Neuronal stem cell (in vitro differentiated cells): ENCODE measurements at regions not wholly inside any gene's neighbourhood (a gene's known extent, or its start where the extent isn't known, plus 50 kb on each side); places are given as distances from the start of the nearest gene placed in this dataset.

Experiments used
- DNase-seq: peaks from one replicate; pipeline ENCODE4 v3.0.0-alpha.2; 2013; ENCODE audit warnings: low spot score
- H2AFZ ChIP-seq: one replicate; pipeline ENCODE4 v1.6.1; 2013; ENCODE audit warnings: mild to moderate bottlenecking, low read length, inconsistent platforms
- H2AK5ac ChIP-seq: 2 replicates; pipeline ENCODE4 v1.6.1; 2013; ENCODE audit warnings: low read depth, mild to moderate bottlenecking, inconsistent platforms, low read length, moderate library complexity, mixed read lengths
- H2BK120ac ChIP-seq: 2 replicates; pipeline ENCODE4 v1.6.1; 2013; ENCODE audit warnings: low read depth, mild to moderate bottlenecking, inconsistent platforms, low read length, moderate library complexity, mixed read lengths
- H2BK12ac ChIP-seq: one replicate; pipeline ENCODE4 v1.6.1; 2013; ENCODE audit warnings: low read length, inconsistent platforms
- H2BK15ac ChIP-seq: 2 replicates; pipeline ENCODE4 v1.6.1; 2013; ENCODE audit warnings: mild to moderate bottlenecking, low read length, inconsistent platforms, mixed read lengths
- H2BK5ac ChIP-seq: one replicate; pipeline ENCODE4 v1.6.1; 2013; ENCODE audit warnings: inconsistent platforms, mild to moderate bottlenecking, low read length, moderate library complexity
- H3K14ac ChIP-seq: one replicate; pipeline ENCODE4 v1.6.1; 2013; ENCODE audit warnings: low read length, inconsistent platforms
- H3K18ac ChIP-seq: 2 replicates; pipeline ENCODE4 v1.6.1; 2013; ENCODE audit warnings: low read length, inconsistent platforms
- H3K23ac ChIP-seq: 2 replicates; pipeline ENCODE4 v1.6.1; 2013; ENCODE audit warnings: low read depth, mild to moderate bottlenecking, mixed read lengths, low read length, inconsistent platforms; ENCODE audit not compliant: poor library complexity
- H3K27ac ChIP-seq: replicated peaks from 3 replicates; pipeline ENCODE4 v1.5.1; 2013; ENCODE audit warnings: low read length, inconsistent platforms
- H3K27me3 ChIP-seq, 3 experiments: 2 replicates each; pipeline ENCODE4 v1.6.1; 2013; ENCODE audit warnings: low read length in 3 of 3, mild to moderate bottlenecking in 2 of 3, inconsistent platforms in 1 of 3, low read depth in 1 of 3, mixed read lengths in 1 of 3, moderate library complexity in 1 of 3; ENCODE audit not compliant: control insufficient read depth in 3 of 3, insufficient read depth in 3 of 3
- H3K36me3 ChIP-seq, 2 donors: replicated peaks in 1 of 2; 2 replicates each; pipeline ENCODE4 v1.6.1; 2013; ENCODE audit warnings: low read length in 2 of 2; ENCODE audit not compliant: control insufficient read depth in 2 of 2, insufficient read depth in 2 of 2
- H3K4ac ChIP-seq: 2 replicates; pipeline ENCODE4 v1.6.1; 2013; ENCODE audit warnings: inconsistent platforms, mild to moderate bottlenecking, low read length, moderate library complexity
- H3K4me1 ChIP-seq, 2 donors: 1 replicate in 1 of 2; 2 replicates in 1 of 2; pipeline ENCODE4 v1.6.1; 2013; ENCODE audit warnings: low read length in 2 of 2, low read depth in 1 of 2; ENCODE audit not compliant: control insufficient read depth in 2 of 2, insufficient read depth in 1 of 2
- H3K4me2 ChIP-seq: one replicate; pipeline ENCODE4 v1.6.1; 2013; ENCODE audit warnings: mild to moderate bottlenecking, low read length, inconsistent platforms; ENCODE audit not compliant: insufficient read depth, poor library complexity, severe bottlenecking
- H3K4me3 ChIP-seq, 2 donors: 2 replicates each; pipeline ENCODE4 v1.5.1; 2013; ENCODE audit warnings: low read length in 2 of 2, mild to moderate bottlenecking in 2 of 2, inconsistent platforms in 1 of 2, moderate library complexity in 1 of 2
- H3K79me1 ChIP-seq: one replicate; pipeline ENCODE4 v1.6.1; 2013; ENCODE audit warnings: low read depth, mild to moderate bottlenecking, inconsistent platforms, low read length, moderate library complexity
- H3K9ac ChIP-seq: one replicate; pipeline ENCODE4 v1.6.1; 2013; ENCODE audit warnings: mild to moderate bottlenecking, low read depth, low read length, inconsistent platforms; ENCODE audit not compliant: poor library complexity
- H3K9me3 ChIP-seq, 2 donors: replicated peaks in 1 of 2; 2 replicates each; pipeline versions ENCODE3 to v1.6.1; 2013; ENCODE audit warnings: low read length in 2 of 2, mild to moderate bottlenecking in 2 of 2, inconsistent platforms in 1 of 2, low read depth in 1 of 2, mixed read lengths in 1 of 2, moderate library complexity in 1 of 2; ENCODE audit not compliant: control insufficient read depth in 2 of 2, insufficient read depth in 1 of 2
- H4K8ac ChIP-seq: one replicate; pipeline ENCODE4 v1.6.1; 2013; ENCODE audit warnings: low read depth, mild to moderate bottlenecking, inconsistent platforms, low read length, moderate library complexity
- H4K91ac ChIP-seq: one replicate; pipeline ENCODE4 v1.6.1; 2013; ENCODE audit warnings: low read length, low read depth, mild to moderate bottlenecking, inconsistent platforms; ENCODE audit not compliant: poor library complexity
- WGBS, 2 donors: extraction: QIAGEN DNeasy Blood & Tissue Kit; methylation state at CpG; one replicate each; pipeline ENCODE4 v1.1.7; 2013; ENCODE audit warnings: missing lambda C conversion rate in 2 of 2, mixed read lengths in 1 of 2; ENCODE audit not compliant: insufficient read length in 2 of 2, insufficient replicate concordance in 1 of 2; ENCODE audit errors: extremely low coverage in 2 of 2; 5-methylcytosine and 5-hydroxymethylcytosine counted together

GRCh38 chr9:109972026-109972882 lies 192.3 kb downstream of the PALM2AKAP2 start:
- no CpG with 5 or more reads among the region's 6 CpGs for WGBS, 2 donors

DNA sequence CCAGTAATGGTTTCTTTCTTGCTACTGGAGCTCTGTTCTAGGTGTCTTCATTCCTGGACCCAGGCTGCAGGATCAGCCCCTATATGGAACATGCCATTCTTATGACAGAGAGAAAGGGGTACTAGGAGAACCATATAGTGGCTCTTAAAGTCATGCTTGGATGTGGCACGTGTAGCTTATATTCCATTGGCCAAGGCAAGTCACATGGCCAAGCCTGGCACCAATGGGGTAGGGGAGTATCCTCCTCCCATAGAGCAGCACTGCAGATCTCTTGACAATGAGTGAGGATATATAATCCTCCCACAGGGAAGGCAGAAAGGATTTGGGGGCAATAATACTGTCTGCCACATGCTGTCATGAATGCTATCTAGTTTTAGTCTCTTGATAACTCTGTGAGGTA lies 193.3 kb downstream of the PALM2AKAP2 start:
- Histone ChIP-seq H3K27ac (no peak overlapping the region), H2BK12ac (no peak overlapping the region), H3K36me3 (peaks cover 0 to 1% of the 10 kb centered on the region in 2 donors), H2AK5ac (no peak overlapping the region), H3K23ac (no peak overlapping the region), H3K4me2 (no peak overlapping the region), H2BK15ac (no peak overlapping the region), H3K9me3 (no peaks in the 10 kb centered on the region), H3K27me3 (no peaks in the 10 kb centered on the region), H3K4me3 (no peak overlapping the region), H4K8ac (no peak overlapping the region), H3K4me1 (peaks cover 7 to 18% of the 10 kb centered on the region in 2 donors), H3K4ac (no peak overlapping the region), H2BK120ac (no peak overlapping the region), H3K18ac (no peak overlapping the region), H2BK5ac (no peak overlapping the region), H3K79me1 (no peaks in the 10 kb centered on the region), H4K91ac (no peak overlapping the region), H2AFZ (no peak overlapping the region), H3K14ac (no peak overlapping the region), H3K9ac (no peak overlapping the region)
- WGBS, 2 donors, result no CpG with 5 or more reads among the region's 1 CpG
- DNase-seq, result no peak

More at GRCh38 chr9:109972026-109972882, 192.3 kb downstream of the PALM2AKAP2 start:
- H3K27me3 ChIP-seq, result no peaks in the 10 kb centered on the region
- H3K4me1 ChIP-seq, result peaks cover 7 to 18% of the 10 kb centered on the region in 2 donors
- H3K79me1 ChIP-seq, result no peaks in the 10 kb centered on the region
- peaks cover 0 to 1% of the 10 kb centered on the region in 2 donors for H3K36me3 ChIP-seq
- no peak for DNase-seq
- no peak overlapping the region for H4K91ac ChIP-seq
- H2BK15ac ChIP-seq, result no peak overlapping the region
- no peak overlapping the region for H3K9ac ChIP-seq
- H3K23ac ChIP-seq, result no peak overlapping the region
- no peak overlapping the region for H2BK12ac ChIP-seq
- no peak overlapping the region for H2BK120ac ChIP-seq
- H2AK5ac ChIP-seq, result no peak overlapping the region
- no peak overlapping the region for H3K4me3 ChIP-seq
- H3K4ac ChIP-seq, result no peak overlapping the region
- H3K4me2 ChIP-seq, result no peak overlapping the region
- no peak overlapping the region for H3K14ac ChIP-seq
- H3K27ac ChIP-seq, result no peak overlapping the region
- H4K8ac ChIP-seq, result no peak overlapping the region
- no peak overlapping the region for H2AFZ ChIP-seq
- no peak overlapping the region for H3K18ac ChIP-seq
- no peaks in the 10 kb centered on the region for H3K9me3 ChIP-seq
- H2BK5ac ChIP-seq, result no peak overlapping the region

DNA sequence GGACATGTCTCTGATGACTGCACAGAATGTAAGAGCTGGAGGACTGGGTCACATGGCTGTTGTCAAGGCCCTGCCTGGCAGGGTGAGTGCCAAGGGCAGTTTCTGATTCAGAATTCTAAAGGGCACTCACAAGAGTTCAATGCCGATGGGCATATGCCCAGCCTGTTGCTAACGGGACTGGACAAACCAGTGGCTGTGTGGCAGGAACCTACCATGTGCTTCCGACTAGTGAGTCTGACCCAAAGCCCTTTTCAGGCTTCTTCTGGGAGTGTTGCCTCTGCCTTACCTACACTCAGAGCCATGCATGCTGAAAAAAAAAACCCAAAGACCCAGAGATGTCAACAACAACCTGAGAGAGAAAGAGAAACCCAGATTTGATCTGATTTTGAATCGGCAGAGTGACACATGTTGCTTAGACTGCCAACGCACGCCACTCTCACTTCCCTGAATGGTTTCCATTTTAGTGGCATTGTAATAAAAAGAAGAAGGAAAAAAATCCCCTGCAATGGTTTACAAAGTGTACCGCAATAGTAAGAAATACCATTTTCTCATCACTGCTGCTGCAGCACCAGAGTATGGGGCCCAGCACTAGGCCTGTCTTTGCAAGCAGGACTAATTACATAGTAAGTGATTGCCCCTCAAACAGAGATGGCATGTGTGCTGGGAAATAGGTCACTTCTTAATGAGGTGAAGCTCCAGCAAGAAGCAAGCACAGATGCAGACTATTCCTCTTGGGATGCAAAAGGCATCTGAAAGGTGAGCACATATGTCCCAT lies 194.3 kb downstream of the PALM2AKAP2 start:
- H3K14ac ChIP-seq, result no peak overlapping the region
- no peaks in the 10 kb centered on the region for H3K27me3 ChIP-seq
- H3K36me3 ChIP-seq, result peaks cover 0 to 1% of the 10 kb centered on the region in 2 donors
- no peak overlapping the region for H2BK5ac ChIP-seq
- no CpG with 5 or more reads among the region's 7 CpGs for WGBS, 2 donors
- H3K18ac ChIP-seq, result no peak overlapping the region
- no peak overlapping the region for H3K27ac ChIP-seq
- no peak overlapping the region for H4K91ac ChIP-seq
- no peak for DNase-seq
- H2AK5ac ChIP-seq, result no peak overlapping the region
- H3K4me3 ChIP-seq, result no peak overlapping the region
- H2BK15ac ChIP-seq, result no peak overlapping the region
- H2BK120ac ChIP-seq, result no peak overlapping the region
- H2BK12ac ChIP-seq, result no peak overlapping the region
- no peak overlapping the region for H2AFZ ChIP-seq
- H3K23ac ChIP-seq, result no peak overlapping the region
- no peaks in the 10 kb centered on the region for H3K79me1 ChIP-seq
- H3K4me1 ChIP-seq, result peaks cover 3 to 12% of the 10 kb centered on the region in 2 donors
- no peak overlapping the region for H3K4ac ChIP-seq
- H3K9ac ChIP-seq, result no peak overlapping the region
- no peak overlapping the region for H3K4me2 ChIP-seq
- H3K9me3 ChIP-seq, result no peaks in the 10 kb centered on the region
- no peak overlapping the region for H4K8ac ChIP-seq

- WGBS, 2 donors, result no CpG with 5 or more reads among the region's 4 CpGs
These were observed 194.9 kb downstream of the PALM2AKAP2 start for GRCh38 chr9:109974918-109975276.

More at GRCh38 chr9:109974918-109975276, 194.9 kb downstream of the PALM2AKAP2 start:
- H2BK120ac ChIP-seq, result no peak overlapping the region
- H3K9me3 ChIP-seq, result no peaks in the 10 kb centered on the region
- H3K18ac ChIP-seq, result no peak overlapping the region
- H3K4me2 ChIP-seq, result no peak overlapping the region
- H3K9ac ChIP-seq, result no peak overlapping the region
- no peak overlapping the region for H2BK12ac ChIP-seq
- no peak overlapping the region for H3K4me3 ChIP-seq
- H3K36me3 ChIP-seq, result peaks cover 0 to 1% of the 10 kb centered on the region in 2 donors
- no peak for DNase-seq
- H3K27ac ChIP-seq, result no peak overlapping the region
- no peak overlapping the region for H3K4ac ChIP-seq
- no peak overlapping the region for H4K91ac ChIP-seq
- H2AFZ ChIP-seq, result no peak overlapping the region
- peaks cover 2 to 8% of the 10 kb centered on the region in 2 donors for H3K4me1 ChIP-seq
- no peak overlapping the region for H3K14ac ChIP-seq
- H2BK5ac ChIP-seq, result no peak overlapping the region
- no peak overlapping the region for H2BK15ac ChIP-seq
- no peak overlapping the region for H3K23ac ChIP-seq
- no peaks in the 10 kb centered on the region for H3K79me1 ChIP-seq
- no peaks in the 10 kb centered on the region for H3K27me3 ChIP-seq
- no peak overlapping the region for H2AK5ac ChIP-seq
- H4K8ac ChIP-seq, result no peak overlapping the region
